CD4-positive, alpha-beta memory T cell (primary cell): ENCODE measurements at regions not wholly inside any gene's neighbourhood (a gene's known extent, or its start where the extent isn't known, plus 50 kb on each side); places are given as distances from the start of the nearest gene placed in this dataset.

Experiments
- CTCF ChIA-PET: fragments of 350-600 bp; sonication (Branson Sonifier 250); formaldehyde crosslinking; loops from one replicate; lab custom pipeline; 2021; ENCODE audit warnings: inconsistent platforms; ENCODE audit not compliant: partially characterized antibody; lab: Charles Lee
- POLR2A ChIA-PET: fragments of 350-600 bp; sonication (Branson Sonifier 250); formaldehyde crosslinking; loops from one replicate; lab custom pipeline; 2021; ENCODE audit not compliant: partially characterized antibody; lab: Charles Lee
- DNase-seq, 5 donors: peaks; one replicate each; pipeline versions ENCODE4 v3.0.0 to v3.0.0-alpha.2; 2020 to 2022; ENCODE audit warnings: mixed read lengths in 1 of 5
- H3K27ac ChIP-seq: one replicate; pipeline ENCODE4 v1.7.0; 2013; ENCODE audit warnings: low read depth, low read length
- H3K27me3 ChIP-seq: 2 replicates; pipeline ENCODE4 v1.7.0; 2013; ENCODE audit warnings: mild to moderate bottlenecking, low read length, moderate library complexity; ENCODE audit not compliant: insufficient read depth
- H3K36me3 ChIP-seq: 2 replicates; pipeline ENCODE4 v1.7.0; 2013; ENCODE audit warnings: mild to moderate bottlenecking, low read length, moderate library complexity; ENCODE audit not compliant: insufficient read depth
- H3K4me1 ChIP-seq: 2 replicates; pipeline ENCODE4 v1.7.0; 2013; ENCODE audit warnings: mild to moderate bottlenecking, low read length, moderate library complexity; ENCODE audit not compliant: insufficient read depth
- H3K4me3 ChIP-seq, 2 donors: one replicate each; pipeline ENCODE4 v1.7.0; 2013; ENCODE audit warnings: low read length in 2 of 2, mild to moderate bottlenecking in 1 of 2
- H3K9me3 ChIP-seq, 2 donors: one replicate each; pipeline ENCODE4 v1.7.0; 2013; ENCODE audit warnings: low read length in 2 of 2, control low read depth in 1 of 2; ENCODE audit not compliant: control insufficient read depth in 1 of 2
- H3K27ac Mint-ChIP-seq, 7 donors: one replicate each; pipeline ENCODE4 v1.8.0; 2020 to 2021; ENCODE audit warnings: mixed read lengths in 7 of 7, mild to moderate bottlenecking in 6 of 7, inconsistent platforms in 3 of 7, moderate library complexity in 3 of 7
- H3K27me3 Mint-ChIP-seq, 2 donors: one replicate each; pipeline ENCODE4 v1.8.0; 2020 to 2021; ENCODE audit warnings: mixed read lengths in 2 of 2
- H3K36me3 Mint-ChIP-seq, 2 donors: one replicate each; pipeline ENCODE4 v1.8.0; 2020 to 2021; ENCODE audit warnings: mixed read lengths in 2 of 2, inconsistent platforms in 1 of 2, mild to moderate bottlenecking in 1 of 2
- H3K4me1 Mint-ChIP-seq, 4 donors: one replicate each; pipeline ENCODE4 v1.8.0; 2020 to 2021; ENCODE audit warnings: mixed read lengths in 4 of 4, mild to moderate bottlenecking in 1 of 4
- H3K4me3 Mint-ChIP-seq, 8 donors: one replicate each; pipeline ENCODE4 v1.8.0; 2020 to 2021; ENCODE audit warnings: mixed read lengths in 8 of 8, mild to moderate bottlenecking in 7 of 8, moderate library complexity in 6 of 8, inconsistent platforms in 3 of 8
- H3K9me3 Mint-ChIP-seq, 8 donors: one replicate each; pipeline ENCODE4 v1.8.0; 2020 to 2021; ENCODE audit warnings: mixed read lengths in 8 of 8, mild to moderate bottlenecking in 5 of 8, inconsistent platforms in 3 of 8, moderate library complexity in 1 of 8
- intact Hi-C: fragments of 100-400 bp; cut with micrococcal nuclease; formaldehyde crosslinking; loops from one replicate; pipeline ENCODE4 v1.15.1; 2023

GRCh38 chr3:106242781-106243180, 374.0 kb upstream of the CBLB start:
- Mint-ChIP-seq H3K36me3 (no peaks in the 10 kb centered on the region), H3K27me3 (peaks cover 0 to 1% of the 10 kb centered on the region in 2 donors), H3K4me1 (peaks cover 0 to 1% (median 0%) of the 10 kb centered on the region in 4 donors), H3K9me3 (peaks cover 0 to 3% (median 0%) of the 10 kb centered on the region in 8 donors), H3K27ac (peak overlapping the region in 1 of 7 donors; percentile 49), H3K4me3 (no peak overlapping the region)
- no peak overlapping the region for H3K27ac ChIP-seq
- H3K9me3 ChIP-seq, result no peaks in the 10 kb centered on the region
- no peaks in the 10 kb centered on the region for H3K4me1 ChIP-seq
- ChIA-PET POLR2A (no interaction called here), CTCF (no interaction called here)
- no peaks in the 10 kb centered on the region for H3K27me3 ChIP-seq
- intact Hi-C loops, result no loop called here
- no peak overlapping the region for H3K4me3 ChIP-seq
- H3K36me3 ChIP-seq, result no peaks in the 10 kb centered on the region
- no peak for DNase-seq

- ChIA-PET POLR2A (no interaction called here), CTCF (no interaction called here)
- no peak overlapping the region for H3K4me3 ChIP-seq
- Mint-ChIP-seq H3K9me3 (peaks cover 0 to 8% (median 0%) of the 10 kb centered on the region in 8 donors), H3K27me3 (peaks cover 0 to 1% of the 10 kb centered on the region in 2 donors), H3K4me3 (no peak overlapping the region), H3K36me3 (peaks cover 0 to 2% of the 10 kb centered on the region in 2 donors), H3K4me1 (peaks cover 0 to 4% (median 0%) of the 10 kb centered on the region in 4 donors), H3K27ac (no peak overlapping the region)
- no peak for DNase-seq
- H3K36me3 ChIP-seq, result no peaks in the 10 kb centered on the region
- intact Hi-C loops, result no loop called here
- H3K27ac ChIP-seq, result no peak overlapping the region
- no peaks in the 10 kb centered on the region for H3K9me3 ChIP-seq
- H3K27me3 ChIP-seq, result no peaks in the 10 kb centered on the region
- no peaks in the 10 kb centered on the region for H3K4me1 ChIP-seq
These were observed 376.6 kb upstream of the CBLB start for GRCh38 chr3:106245400-106245799.

GRCh38 chr3:106247902-106248684, 379.3 kb upstream of the CBLB start:
- Mint-ChIP-seq H3K27me3 (peaks cover 0 to 1% of the 10 kb centered on the region in 2 donors), H3K4me1 (peaks cover 0 to 2% (median 0%) of the 10 kb centered on the region in 4 donors), H3K27ac (no peak overlapping the region), H3K36me3 (peaks cover 0 to 2% of the 10 kb centered on the region in 2 donors), H3K4me3 (no peak overlapping the region), H3K9me3 (peaks cover 0 to 14% (median 7%) of the 10 kb centered on the region in 8 donors)
- intact Hi-C loops, result no loop called here
- Histone ChIP-seq H3K4me3 (no peak overlapping the region), H3K4me1 (no peaks in the 10 kb centered on the region), H3K27ac (no peak overlapping the region), H3K9me3 (no peaks in the 10 kb centered on the region), H3K36me3 (no peaks in the 10 kb centered on the region), H3K27me3 (no peaks in the 10 kb centered on the region)
- CTCF ChIA-PET, result no interaction called here
- POLR2A ChIA-PET, result no interaction called here
- no peak for DNase-seq

- H3K4me1 ChIP-seq, result no peaks in the 10 kb centered on the region
- Mint-ChIP-seq H3K36me3 (peaks cover 0 to 2% of the 10 kb centered on the region in 2 donors), H3K9me3 (peaks cover 0 to 14% (median 7%) of the 10 kb centered on the region in 8 donors), H3K27ac (no peak overlapping the region), H3K4me3 (no peak overlapping the region), H3K27me3 (peaks cover 0 to 1% of the 10 kb centered on the region in 2 donors), H3K4me1 (peaks cover 0 to 2% (median 0%) of the 10 kb centered on the region in 4 donors)
- CTCF ChIA-PET, result no interaction called here
- no peak for DNase-seq
- H3K4me3 ChIP-seq, result no peak overlapping the region
- intact Hi-C loops, result no loop called here
- POLR2A ChIA-PET, result no interaction called here
- H3K9me3 ChIP-seq, result no peaks in the 10 kb centered on the region
- H3K36me3 ChIP-seq, result no peaks in the 10 kb centered on the region
- H3K27me3 ChIP-seq, result no peaks in the 10 kb centered on the region
- no peak overlapping the region for H3K27ac ChIP-seq
These were observed 380.3 kb upstream of the CBLB start for GRCh38 chr3:106249159-106249558.

GRCh38 chr3:106249981-106250380, 381.2 kb upstream of the CBLB start:
- Mint-ChIP-seq H3K27me3 (no peaks in the 10 kb centered on the region), H3K4me1 (peaks cover 0 to 2% (median 0%) of the 10 kb centered on the region in 4 donors), H3K9me3 (peaks cover 0 to 14% (median 7%) of the 10 kb centered on the region in 8 donors), H3K4me3 (no peak overlapping the region), H3K27ac (no peak overlapping the region), H3K36me3 (peaks cover 0 to 2% of the 10 kb centered on the region in 2 donors)
- intact Hi-C loops, result no loop called here
- no peaks in the 10 kb centered on the region for H3K27me3 ChIP-seq
- no peaks in the 10 kb centered on the region for H3K4me1 ChIP-seq
- no peaks in the 10 kb centered on the region for H3K36me3 ChIP-seq
- no peak overlapping the region for H3K4me3 ChIP-seq
- H3K9me3 ChIP-seq, result no peaks in the 10 kb centered on the region
- no peak overlapping the region for H3K27ac ChIP-seq
- CTCF ChIA-PET, result no interaction called here
- POLR2A ChIA-PET, result no interaction called here
- DNase-seq, result no peak

GRCh38 chr3:106251160-106251892, 382.5 kb upstream of the CBLB start:
- Mint-ChIP-seq H3K4me1 (peaks cover 0 to 2% (median 0%) of the 10 kb centered on the region in 4 donors), H3K4me3 (no peak overlapping the region), H3K27ac (no peak overlapping the region), H3K27me3 (no peaks in the 10 kb centered on the region), H3K9me3 (peaks cover 0 to 14% (median 7%) of the 10 kb centered on the region in 8 donors), H3K36me3 (peaks cover 0 to 2% of the 10 kb centered on the region in 2 donors)
- ChIA-PET CTCF (interaction anchor here (0.6 to 0.7 kb wide), 2 partner anchors 139 to 656 kb away, joined by 4 read pairs; no protein-coding TSS in a partner anchor), POLR2A (no interaction called here)
- intact Hi-C loops, result no loop called here
- no peaks in the 10 kb centered on the region for H3K27me3 ChIP-seq
- no peaks in the 10 kb centered on the region for H3K4me1 ChIP-seq
- no peaks in the 10 kb centered on the region for H3K9me3 ChIP-seq
- no peak overlapping the region for H3K27ac ChIP-seq
- DNase-seq, result no peak
- H3K4me3 ChIP-seq, result no peak overlapping the region
- H3K36me3 ChIP-seq, result no peaks in the 10 kb centered on the region

- intact Hi-C loops, result no loop called here
- H3K9me3 ChIP-seq, result no peaks in the 10 kb centered on the region
- DNase-seq, result no peak
- no peaks in the 10 kb centered on the region for H3K4me1 ChIP-seq
- H3K4me3 Mint-ChIP-seq, result no peak overlapping the region
- H3K4me1 Mint-ChIP-seq, result peaks cover 0 to 1% (median 0%) of the 10 kb centered on the region in 4 donors
- ChIA-PET POLR2A (no interaction called here), CTCF (no interaction called here)
- H3K27me3 ChIP-seq, result no peaks in the 10 kb centered on the region
- H3K27ac ChIP-seq, result no peak overlapping the region
- no peaks in the 10 kb centered on the region for H3K36me3 ChIP-seq
- H3K36me3 Mint-ChIP-seq, result no peaks in the 10 kb centered on the region
- H3K4me3 ChIP-seq, result no peak overlapping the region
- peaks cover 0 to 12% (median 5%) of the 10 kb centered on the region in 8 donors for H3K9me3 Mint-ChIP-seq
- no peak overlapping the region for H3K27ac Mint-ChIP-seq
- H3K27me3 Mint-ChIP-seq, result no peaks in the 10 kb centered on the region
These were observed 387.0 kb upstream of the CBLB start for GRCh38 chr3:106255870-106256248.
